Endodermal cell (in vitro differentiated cells): ENCODE measurements at regions not wholly inside any gene's neighbourhood (a gene's known extent, or its start where the extent isn't known, plus 50 kb on each side); places are given as distances from the start of the nearest gene placed in this dataset.

Experiments used
- DNase-seq: peaks from one replicate; pipeline ENCODE4 v3.0.0-alpha.2; 2017
- H3K27ac ChIP-seq: 2 replicates; pipeline ENCODE4 v1.5.1; 2013; ENCODE audit warnings: mild to moderate bottlenecking, low read depth, low read length, moderate library complexity
- H3K27me3 ChIP-seq: 2 replicates; pipeline ENCODE4 v1.6.1; 2013; ENCODE audit warnings: mild to moderate bottlenecking, low read length, moderate library complexity; ENCODE audit not compliant: insufficient read depth, control insufficient read depth, poor library complexity, severe bottlenecking
- H3K36me3 ChIP-seq: 2 replicates; pipeline ENCODE4 v1.7.0; 2013; ENCODE audit warnings: mild to moderate bottlenecking, low read length, moderate library complexity; ENCODE audit not compliant: control insufficient read depth, insufficient read depth
- H3K4me1 ChIP-seq: one replicate; pipeline ENCODE4 v1.7.0; 2013; ENCODE audit warnings: low read length; ENCODE audit not compliant: control insufficient read depth, insufficient read depth
- H3K4me3 ChIP-seq: 2 replicates; pipeline ENCODE4 v1.5.1; 2013; ENCODE audit warnings: mild to moderate bottlenecking, low read length, moderate library complexity
- H3K9ac ChIP-seq: 2 replicates; pipeline ENCODE4 v1.6.1; 2013; ENCODE audit warnings: mild to moderate bottlenecking, low read length, moderate library complexity; ENCODE audit not compliant: poor library complexity, severe bottlenecking; ENCODE audit errors: extremely low read depth
- H3K9me3 ChIP-seq: 2 replicates; pipeline ENCODE4 v1.6.1; 2013; ENCODE audit warnings: mild to moderate bottlenecking, low read length, moderate library complexity; ENCODE audit not compliant: control insufficient read depth
- H3K27ac Mint-ChIP-seq: 2 replicates; pipeline ENCODE4 v1.8.0; 2020; ENCODE audit warnings: mixed read lengths
- H3K27me3 Mint-ChIP-seq: 2 replicates; pipeline ENCODE4 v1.8.0; 2021; ENCODE audit warnings: mild to moderate bottlenecking, mixed read lengths; ENCODE audit not compliant: insufficient read depth
- H3K36me3 Mint-ChIP-seq: 2 replicates; pipeline ENCODE4 v1.8.0; 2020; ENCODE audit warnings: low read depth, mixed read lengths
- H3K4me1 Mint-ChIP-seq: 2 replicates; pipeline ENCODE4 v1.8.0; 2020; ENCODE audit warnings: mixed read lengths
- H3K4me3 Mint-ChIP-seq: 2 replicates; pipeline ENCODE4 v1.8.0; 2020; ENCODE audit warnings: mild to moderate bottlenecking, moderate library complexity, mixed read lengths
- H3K9me3 Mint-ChIP-seq: 2 replicates; pipeline ENCODE4 v1.8.0; 2020; ENCODE audit warnings: mild to moderate bottlenecking, mixed read lengths
- WGBS, 2 experiments: methylation state at CpG; one replicate each; pipeline versions ENCODE4 v1.1.5 to v1.1.7; 2013; ENCODE audit warnings: missing lambda C conversion rate in 2 of 2, mixed read lengths in 1 of 2; ENCODE audit not compliant: insufficient coverage in 1 of 2, insufficient read length in 1 of 2; 5-methylcytosine and 5-hydroxymethylcytosine counted together
- TF ChIP-seq, protein P1 (sequence below): fragments of 200-600 bp; sonication (generic); conservative IDR thresholded peaks from 2 replicates; pipeline ENCODE4 v1.5.0; 2021; ENCODE audit warnings: antibody characterized with exemption, mild to moderate bottlenecking

DNA sequence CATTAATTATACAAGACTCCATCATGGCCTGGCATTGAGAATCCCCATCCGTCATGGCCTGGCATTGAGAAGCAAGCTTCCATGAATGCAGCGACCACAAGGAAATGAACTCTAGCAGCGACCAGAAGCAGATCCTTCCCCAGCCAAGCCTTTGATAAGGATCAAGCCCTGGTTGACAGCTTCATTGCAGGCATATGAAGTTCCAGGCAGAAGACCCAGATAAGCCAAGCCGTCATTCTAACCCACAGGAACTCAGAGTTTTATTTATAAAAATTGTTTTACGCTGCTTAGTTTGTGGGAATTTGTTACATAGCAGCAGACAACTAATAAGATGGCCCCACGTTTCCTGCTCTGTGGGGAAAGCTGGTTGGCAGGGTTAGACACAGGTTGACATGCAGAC, 642.3 kb downstream of the GATA3 start:
- Histone ChIP-seq H3K4me3 (no peak overlapping the region), H3K27me3 (no peaks in the 10 kb centered on the region), H3K9me3 (no peaks in the 10 kb centered on the region), H3K4me1 (no peaks in the 10 kb centered on the region), H3K27ac (no peak overlapping the region), H3K9ac (no peak overlapping the region), H3K36me3 (no peaks in the 10 kb centered on the region)
- Mint-ChIP-seq H3K4me3 (no peak overlapping the region), H3K9me3 (peaks cover 5% of the 10 kb centered on the region), H3K36me3 (no peaks in the 10 kb centered on the region), H3K27ac (no peak overlapping the region), H3K27me3 (no peaks in the 10 kb centered on the region), H3K4me1 (no peaks in the 10 kb centered on the region)
- no peak for DNase-seq
- TF ChIP-seq, protein P1, sequence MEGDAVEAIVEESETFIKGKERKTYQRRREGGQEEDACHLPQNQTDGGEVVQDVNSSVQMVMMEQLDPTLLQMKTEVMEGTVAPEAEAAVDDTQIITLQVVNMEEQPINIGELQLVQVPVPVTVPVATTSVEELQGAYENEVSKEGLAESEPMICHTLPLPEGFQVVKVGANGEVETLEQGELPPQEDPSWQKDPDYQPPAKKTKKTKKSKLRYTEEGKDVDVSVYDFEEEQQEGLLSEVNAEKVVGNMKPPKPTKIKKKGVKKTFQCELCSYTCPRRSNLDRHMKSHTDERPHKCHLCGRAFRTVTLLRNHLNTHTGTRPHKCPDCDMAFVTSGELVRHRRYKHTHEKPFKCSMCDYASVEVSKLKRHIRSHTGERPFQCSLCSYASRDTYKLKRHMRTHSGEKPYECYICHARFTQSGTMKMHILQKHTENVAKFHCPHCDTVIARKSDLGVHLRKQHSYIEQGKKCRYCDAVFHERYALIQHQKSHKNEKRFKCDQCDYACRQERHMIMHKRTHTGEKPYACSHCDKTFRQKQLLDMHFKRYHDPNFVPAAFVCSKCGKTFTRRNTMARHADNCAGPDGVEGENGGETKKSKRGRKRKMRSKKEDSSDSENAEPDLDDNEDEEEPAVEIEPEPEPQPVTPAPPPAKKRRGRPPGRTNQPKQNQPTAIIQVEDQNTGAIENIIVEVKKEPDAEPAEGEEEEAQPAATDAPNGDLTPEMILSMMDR, result no peak
- WGBS, 2 experiments, result 90 to 100% methylated on average over 5 to 6 of the region's 6 CpGs

GRCh38 chr10:8700689-8701088, 646.2 kb downstream of the GATA3 start:
- H3K4me1 ChIP-seq, result no peaks in the 10 kb centered on the region
- no peaks in the 10 kb centered on the region for H3K36me3 ChIP-seq
- TF ChIP-seq, protein P1, result no peak
- H3K9me3 ChIP-seq, result no peaks in the 10 kb centered on the region
- Mint-ChIP-seq H3K27ac (no peak overlapping the region), H3K4me3 (no peak overlapping the region), H3K4me1 (peaks cover 5% of the 10 kb centered on the region), H3K9me3 (peaks cover 5% of the 10 kb centered on the region), H3K27me3 (no peaks in the 10 kb centered on the region), H3K36me3 (no peaks in the 10 kb centered on the region)
- H3K27ac ChIP-seq, result no peak overlapping the region
- DNase-seq, result no peak
- H3K9ac ChIP-seq, result no peak overlapping the region
- no peak overlapping the region for H3K4me3 ChIP-seq
- no peaks in the 10 kb centered on the region for H3K27me3 ChIP-seq

DNA sequence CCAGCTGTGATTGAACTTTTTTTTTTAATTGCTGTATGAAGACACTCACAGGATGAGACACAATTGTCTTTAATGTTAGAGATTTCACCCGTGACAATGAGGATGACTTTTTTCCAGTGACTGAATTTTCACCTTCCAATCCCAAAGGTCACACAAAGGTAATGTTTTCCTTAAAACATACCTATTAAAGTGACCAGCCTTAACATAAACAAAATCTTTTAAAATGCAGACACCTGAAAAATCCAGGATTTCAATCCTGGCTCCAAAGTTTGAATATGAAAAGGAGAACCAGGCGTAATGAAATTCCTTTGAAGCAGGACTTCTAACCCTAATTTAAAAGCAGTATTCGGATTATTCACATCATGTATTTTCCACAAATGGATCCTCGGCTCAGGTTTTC, 647.7 kb downstream of the GATA3 start:
- H3K27me3 ChIP-seq, result no peaks in the 10 kb centered on the region
- no peak overlapping the region for H3K27ac ChIP-seq
- no peak for DNase-seq

More for the DNA sequence above, 647.7 kb downstream of the GATA3 start:
- WGBS, 2 experiments, result 74 to 100% methylated on average over 1 to 4 of the region's 4 CpGs
- Mint-ChIP-seq H3K36me3 (no peaks in the 10 kb centered on the region), H3K4me3 (no peak overlapping the region), H3K27ac (no peak overlapping the region), H3K9me3 (peaks cover 5% of the 10 kb centered on the region), H3K4me1 (peaks cover 5% of the 10 kb centered on the region), H3K27me3 (no peaks in the 10 kb centered on the region)
- no peaks in the 10 kb centered on the region for H3K9me3 ChIP-seq
- no peak overlapping the region for H3K4me3 ChIP-seq
- no peaks in the 10 kb centered on the region for H3K4me1 ChIP-seq
- no peak overlapping the region for H3K9ac ChIP-seq
- H3K36me3 ChIP-seq, result no peaks in the 10 kb centered on the region
- TF ChIP-seq, protein P1, result no peak
